ENCODE measurements at regions not wholly inside any gene's neighbourhood (a gene's known extent, or its start where the extent isn't known, plus 50 kb on each side); places are given as distances from the start of the nearest gene placed in this dataset.
"Not testable (repeated sequence)": the region's sequence is repeated elsewhere in the genome, so short reads cannot be mapped to it uniquely, and the experiment has no call there.

DNA sequence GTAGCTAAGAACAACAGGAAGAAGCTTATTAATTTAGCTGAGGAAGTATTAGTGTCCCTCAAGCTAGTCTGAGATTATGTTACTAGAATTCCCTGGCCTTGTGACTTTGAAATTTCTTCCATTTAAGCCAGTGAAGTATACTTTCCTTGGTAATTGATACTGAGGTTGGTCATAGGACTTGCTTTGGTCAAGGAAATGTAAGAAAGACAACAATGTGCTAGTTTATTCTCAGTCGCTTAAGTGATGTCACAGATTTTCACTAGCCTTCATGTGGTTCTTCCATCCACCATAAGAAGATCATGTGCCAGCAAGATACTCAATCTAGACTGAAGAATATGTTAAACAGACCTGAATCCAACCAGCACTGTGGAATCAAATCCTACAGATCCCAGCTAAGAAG, 1140.1 kb downstream of the TECRL start:
- no peak for DNase-seq (ENCODE audit: low spot score)

DNA sequence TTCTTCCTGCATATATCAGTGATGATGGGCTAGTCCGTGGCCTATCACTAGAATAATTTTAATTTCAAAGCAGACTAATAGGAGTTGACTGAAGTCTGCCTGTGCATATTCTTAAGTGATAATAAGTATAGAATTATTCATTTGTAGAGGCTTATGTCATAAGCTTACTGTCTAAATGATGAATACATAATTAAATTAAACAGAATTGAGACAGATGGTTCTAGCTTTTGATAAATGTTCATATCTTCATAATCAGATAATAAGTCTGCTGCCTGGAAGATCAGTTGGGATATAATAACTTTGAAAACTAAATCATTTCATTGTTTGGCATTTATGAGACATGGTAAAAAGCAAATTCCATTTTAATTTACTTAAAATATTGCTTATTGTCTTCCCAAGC, 1175.6 kb downstream of the TECRL start:
- DNase-seq (ENCODE audit: low spot score) = no peak

DNA sequence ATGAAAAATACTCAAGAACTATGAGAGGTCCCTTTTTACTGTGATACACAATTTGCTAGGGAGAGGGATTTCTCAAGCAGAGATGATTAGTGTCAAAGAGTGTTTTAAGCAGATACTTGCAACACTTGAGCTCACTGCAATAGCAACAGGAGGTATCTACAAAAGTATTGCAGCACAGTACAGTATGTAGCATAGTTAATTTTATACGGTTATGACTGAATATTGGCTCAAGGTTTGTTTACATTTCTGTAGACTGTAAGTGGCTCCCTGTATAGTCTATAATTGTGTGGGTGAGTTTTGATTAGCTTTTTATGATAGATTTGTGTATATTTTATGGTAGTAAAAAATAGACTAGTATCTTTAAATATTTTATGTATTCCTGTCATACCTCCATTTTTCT, 1177.2 kb downstream of the TECRL start:
- no peak for DNase-seq (ENCODE audit: low spot score)

DNA sequence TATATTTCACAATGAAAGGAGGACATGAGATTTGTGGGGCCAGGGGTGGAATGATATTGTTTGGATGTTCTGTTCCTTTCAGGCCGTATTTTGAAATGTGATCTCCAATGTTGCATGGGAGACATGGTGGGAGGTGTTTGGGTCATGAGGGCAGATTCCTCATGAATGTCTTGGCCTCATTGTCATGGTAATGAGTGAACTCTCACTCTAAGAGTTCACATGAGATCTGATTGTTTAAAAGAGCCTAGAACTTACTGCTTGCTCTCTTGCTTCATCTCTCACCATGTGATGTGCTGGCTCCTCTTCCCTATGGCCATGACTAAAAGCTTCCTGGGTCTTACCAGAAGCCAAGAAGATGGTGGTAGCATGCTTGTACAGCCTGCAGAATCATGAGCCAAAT, 1183.0 kb downstream of the TECRL start:
- no peak for DNase-seq (ENCODE audit: low spot score)

DNA sequence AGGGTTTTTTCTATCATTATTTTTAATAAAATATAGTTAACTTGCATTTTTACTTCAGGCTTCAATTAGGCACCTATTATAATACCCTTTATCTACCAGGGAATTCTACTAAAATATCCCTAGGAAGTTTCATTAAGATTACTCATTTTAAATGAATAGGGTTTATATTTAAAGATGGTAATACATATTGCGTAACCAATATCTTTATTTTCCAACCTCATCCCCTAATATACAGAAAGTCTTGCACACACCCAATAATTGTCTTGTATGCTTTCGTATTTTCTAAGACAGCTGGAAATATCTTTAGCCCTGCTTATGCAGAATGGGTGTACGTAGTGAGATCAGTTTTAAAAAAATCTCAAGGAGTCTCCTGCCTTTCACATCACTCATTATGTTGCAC, 1186.8 kb downstream of the TECRL start:
- DNase-seq (ENCODE audit: low spot score) = no peak

DNA sequence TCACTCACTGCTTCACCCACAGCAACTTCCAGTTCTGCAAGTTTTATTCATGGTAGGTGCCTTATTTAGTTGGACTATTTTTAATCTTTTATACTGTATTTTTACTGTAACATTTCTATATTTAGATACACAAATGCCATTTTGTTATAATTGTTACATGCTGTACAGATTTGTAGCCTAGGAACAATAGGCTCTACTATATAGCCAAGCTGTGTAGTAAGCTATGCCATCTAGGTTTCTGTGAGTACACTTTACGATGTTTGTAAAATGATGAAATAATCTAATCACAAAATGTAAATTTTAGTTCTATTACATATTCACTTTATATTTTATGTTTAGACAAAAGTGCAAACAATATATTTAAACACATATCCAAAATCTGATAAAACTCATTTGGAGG, 1187.8 kb downstream of the TECRL start:
- no peak for DNase-seq (ENCODE audit: low spot score)

DNA sequence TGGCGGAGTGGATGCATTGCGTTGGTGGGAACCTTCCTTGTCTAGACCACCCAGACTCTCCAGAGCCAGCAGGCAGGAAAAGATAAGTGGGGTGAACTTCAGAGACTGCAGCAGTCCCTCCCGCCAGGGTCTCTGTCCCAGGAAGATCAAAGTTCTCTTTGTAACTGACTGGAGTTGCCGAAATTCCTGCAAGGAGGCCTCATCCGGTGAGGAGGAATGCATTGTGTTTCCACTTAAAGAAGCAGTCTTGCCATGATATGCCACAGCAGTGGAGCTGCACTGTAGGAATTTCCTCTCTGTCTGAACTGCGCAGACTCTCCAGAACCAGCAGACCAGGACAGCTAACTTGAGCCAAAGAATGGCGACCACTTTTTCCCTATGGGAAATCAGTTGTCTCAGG, 1190.4 kb downstream of the TECRL start:
- DNase-seq (ENCODE audit: low spot score) = no peak

DNA sequence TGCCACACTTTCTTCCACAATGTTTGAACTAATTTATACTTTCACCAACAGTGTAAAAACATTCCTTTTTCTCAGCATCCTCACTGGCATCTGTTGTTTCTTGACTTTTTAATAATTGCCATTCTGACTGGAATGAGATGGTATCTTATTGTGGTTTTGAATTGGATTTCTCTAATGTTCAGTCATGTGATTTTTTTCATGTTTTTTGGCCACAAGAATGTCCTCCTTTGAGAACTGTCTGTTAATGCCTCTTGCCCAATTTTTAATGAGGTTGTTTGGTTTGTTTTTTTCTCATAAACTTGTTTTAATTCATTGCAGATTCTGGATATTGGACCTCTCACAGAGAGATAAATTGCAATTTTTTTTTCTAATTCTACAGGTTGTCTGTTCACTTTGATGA, 1195.2 kb downstream of the TECRL start:
- DNase-seq (ENCODE audit: low spot score) = no peak

DNA sequence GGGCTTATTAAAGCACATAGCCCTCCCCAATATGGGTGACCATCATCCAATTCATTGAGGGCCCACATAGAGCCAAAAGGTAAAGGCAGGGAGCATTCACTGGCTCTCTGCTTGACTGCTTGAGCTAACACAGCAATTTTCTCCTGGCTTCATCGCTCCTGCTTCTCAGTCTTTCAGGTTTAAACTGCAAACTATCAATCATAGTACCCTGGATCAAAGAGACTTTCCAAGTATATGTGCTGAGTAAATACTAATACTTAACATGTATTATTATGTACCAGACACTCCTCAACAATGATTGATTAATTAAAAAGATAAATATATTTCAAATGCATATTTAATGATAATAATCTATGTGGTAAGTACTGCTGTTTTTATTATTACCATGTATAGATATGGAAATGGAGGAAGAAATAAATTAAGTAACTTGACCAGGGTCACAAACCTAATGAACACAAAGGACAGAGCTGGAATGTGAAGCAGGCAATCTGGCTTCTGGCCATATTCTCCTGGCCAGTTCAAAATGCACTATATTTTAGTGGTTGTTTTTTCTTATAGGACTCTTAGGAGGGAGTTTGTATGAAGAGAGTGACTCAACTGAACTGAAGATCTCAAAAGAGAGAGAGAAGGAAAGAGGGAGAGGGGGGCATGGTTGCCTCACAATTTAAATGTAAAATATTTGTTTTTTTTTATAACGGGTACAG, 1197.3 kb downstream of the TECRL start:
- DNase-seq (ENCODE audit: low spot score) = no peak

DNA sequence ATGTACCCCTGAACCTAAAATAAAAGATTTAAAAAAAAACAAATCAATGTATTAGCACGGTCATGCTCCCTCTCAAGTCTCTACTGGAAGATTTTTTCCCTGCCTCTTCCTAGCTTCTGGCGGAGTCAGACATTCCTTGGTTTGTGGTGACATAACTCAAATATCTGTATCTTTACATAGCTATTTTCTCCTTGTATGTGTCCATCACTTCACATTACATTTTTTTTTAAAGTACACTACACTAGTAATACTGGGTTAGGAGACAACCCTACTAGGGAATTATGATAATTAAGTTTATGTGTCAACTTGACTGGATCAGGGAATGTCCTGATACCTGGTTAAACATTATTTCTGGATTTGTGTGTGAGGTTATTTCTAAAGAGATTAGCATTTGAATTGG, 1197.9 kb downstream of the TECRL start:
- DNase-seq (ENCODE audit: low spot score) = no peak

DNA sequence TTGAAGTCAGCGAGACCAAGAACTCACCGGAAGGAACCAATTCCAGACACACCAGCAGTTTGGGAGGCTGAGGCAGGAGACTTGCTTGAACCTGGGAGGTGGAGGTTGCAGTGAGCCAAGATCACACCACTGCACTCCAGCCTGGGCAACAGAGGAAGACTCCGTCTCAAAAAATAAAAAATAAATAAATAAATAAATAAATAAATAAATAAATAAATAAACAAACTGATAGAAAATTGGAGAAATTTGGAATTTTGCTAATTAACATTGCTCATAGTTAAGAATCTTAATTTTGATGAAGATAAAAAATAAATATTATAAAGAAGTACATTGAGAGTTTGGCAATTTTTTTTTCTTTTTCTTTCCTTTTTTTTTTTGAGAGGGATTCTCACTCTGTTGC, 1216.2 kb downstream of the TECRL start:
- DNase-seq (ENCODE audit: low spot score) = not testable (repeated sequence)

DNA sequence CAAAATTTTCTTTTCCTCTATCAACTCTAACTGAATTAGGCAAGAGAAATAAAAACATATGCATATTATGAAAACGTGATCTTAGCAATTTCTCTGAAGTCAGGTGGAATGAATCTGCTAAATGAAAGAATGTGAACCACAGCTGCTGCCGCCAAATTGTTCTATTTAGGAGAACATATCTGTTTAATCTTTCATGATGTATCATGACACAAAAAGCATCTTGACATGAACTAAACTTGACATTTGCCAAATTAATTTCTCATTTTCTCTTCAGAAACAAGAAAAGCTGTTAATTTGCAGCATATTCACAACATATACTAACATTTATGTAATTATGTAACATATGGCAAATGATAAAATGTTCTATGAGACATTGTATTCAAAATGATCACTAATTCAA, 1237.9 kb downstream of the TECRL start:
- DNase-seq (ENCODE audit: low spot score) = no peak

DNA sequence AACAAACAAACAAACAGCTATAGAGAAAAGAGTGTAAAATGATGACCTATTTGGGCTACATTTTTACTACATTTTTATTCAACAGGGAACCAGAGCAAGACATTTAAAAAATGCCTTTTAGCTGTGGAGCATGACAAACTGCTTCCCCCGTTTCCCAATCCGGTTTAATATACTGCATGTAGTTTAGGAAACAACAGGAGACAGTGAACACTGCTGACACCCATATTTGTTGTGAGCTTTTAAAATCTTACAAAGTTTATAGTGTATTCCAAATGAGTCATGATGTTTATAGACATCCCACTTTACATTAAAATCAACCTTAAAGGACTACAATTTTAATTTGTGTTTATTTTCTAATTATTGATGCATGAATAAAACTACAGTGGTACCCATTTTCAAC, 1238.3 kb downstream of the TECRL start:
- no peak for DNase-seq (ENCODE audit: low spot score)

DNA sequence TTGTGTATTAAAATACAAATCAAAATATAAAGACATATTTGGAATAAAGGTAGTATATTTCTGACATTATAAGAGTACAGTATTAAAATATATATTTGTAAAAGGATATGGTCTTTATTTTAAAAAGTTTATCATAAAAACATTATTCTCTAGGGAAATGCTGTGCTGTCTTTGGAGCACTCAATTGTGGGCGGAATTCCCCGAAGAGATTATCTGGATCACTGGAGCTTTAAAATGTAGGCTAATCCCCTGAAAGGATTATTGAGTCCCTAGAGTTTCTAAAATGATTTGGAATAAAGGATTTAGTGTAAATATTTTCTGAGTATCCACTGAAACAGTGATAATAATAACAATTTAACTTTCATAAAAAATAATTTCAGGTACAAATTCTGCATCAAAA, 1239.4 kb downstream of the TECRL start:
- DNase-seq (ENCODE audit: low spot score) = no peak

DNA sequence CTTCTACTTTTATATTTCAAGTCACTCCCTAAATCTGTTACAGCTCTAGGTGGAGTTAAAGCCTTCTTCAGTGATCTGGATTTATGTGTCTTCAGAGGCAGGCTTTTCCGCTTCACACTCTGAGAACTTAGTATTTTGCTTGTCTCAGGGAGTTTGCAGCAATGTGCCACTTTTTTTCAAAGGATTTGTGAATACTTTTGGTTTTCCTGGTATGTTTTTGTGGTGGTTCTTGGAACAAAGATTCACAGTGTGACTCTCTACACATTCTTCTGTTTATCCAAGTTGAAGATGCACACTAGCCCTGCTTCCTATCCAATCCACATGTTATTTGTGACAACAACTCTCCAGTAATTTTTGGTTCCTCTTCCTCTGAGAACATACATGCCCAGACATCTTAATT, 1253.7 kb downstream of the TECRL start:
- no peak for DNase-seq (ENCODE audit: low spot score)

DNA sequence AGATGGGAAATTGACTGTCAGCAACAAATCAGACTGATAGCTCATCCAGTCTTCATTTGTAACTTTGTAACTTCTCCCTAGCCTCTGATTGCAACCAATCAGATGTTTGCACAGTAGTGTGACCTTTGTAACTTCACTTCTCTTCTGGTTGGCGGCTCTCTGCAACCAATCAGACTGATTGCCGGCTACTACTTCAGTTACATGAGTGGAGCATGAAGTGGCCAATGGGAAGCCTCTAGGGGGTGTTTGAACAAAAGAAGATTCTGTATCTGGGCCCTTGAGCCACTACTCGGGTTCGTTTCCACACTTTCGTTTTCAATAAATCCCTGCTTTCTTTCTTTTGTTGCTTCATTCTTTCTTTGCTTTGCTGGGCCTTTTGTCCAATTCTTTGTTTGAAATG, 1285.8 kb downstream of the TECRL start:
- no peak for DNase-seq (ENCODE audit: low spot score)

DNA sequence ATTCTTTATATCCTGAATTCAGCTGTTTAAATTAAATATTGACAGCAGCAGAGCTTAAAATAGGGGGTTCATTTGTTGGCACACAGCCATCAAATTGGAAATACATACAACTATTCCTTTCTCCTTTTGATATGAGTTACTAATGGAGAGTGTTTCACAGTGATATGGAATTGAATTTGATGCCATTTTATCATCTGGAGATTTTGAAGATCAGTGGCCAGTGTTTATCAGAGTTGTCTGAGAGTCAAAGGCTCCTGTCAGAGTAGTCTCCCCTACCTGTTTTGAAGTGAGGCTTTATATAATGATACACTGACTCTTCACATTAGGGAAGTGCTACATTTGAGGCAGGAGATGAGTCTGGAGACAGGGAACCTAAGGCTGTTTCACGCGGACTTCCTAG, 1286.3 kb downstream of the TECRL start:
- no peak for DNase-seq (ENCODE audit: low spot score)

DNA sequence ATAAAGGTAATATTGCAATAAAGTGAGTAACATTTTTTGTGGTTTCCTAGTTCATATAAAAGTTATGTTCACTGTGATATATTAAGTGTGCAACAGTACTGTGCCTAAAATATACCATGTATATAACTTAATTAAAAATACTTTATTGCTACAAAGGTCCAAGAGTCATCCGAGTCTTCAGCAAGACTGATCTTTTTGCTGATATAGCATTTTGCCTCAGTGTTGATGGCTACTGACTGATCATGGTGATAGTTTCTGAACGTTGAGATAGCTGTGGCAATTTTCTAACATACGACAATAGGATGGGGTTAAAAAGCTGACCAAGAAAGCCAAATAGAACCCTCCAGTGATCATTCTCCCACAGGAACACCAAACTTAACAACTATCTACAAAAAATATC, 1302.7 kb downstream of the TECRL start:
- DNase-seq (ENCODE audit: low spot score) = no peak

DNA sequence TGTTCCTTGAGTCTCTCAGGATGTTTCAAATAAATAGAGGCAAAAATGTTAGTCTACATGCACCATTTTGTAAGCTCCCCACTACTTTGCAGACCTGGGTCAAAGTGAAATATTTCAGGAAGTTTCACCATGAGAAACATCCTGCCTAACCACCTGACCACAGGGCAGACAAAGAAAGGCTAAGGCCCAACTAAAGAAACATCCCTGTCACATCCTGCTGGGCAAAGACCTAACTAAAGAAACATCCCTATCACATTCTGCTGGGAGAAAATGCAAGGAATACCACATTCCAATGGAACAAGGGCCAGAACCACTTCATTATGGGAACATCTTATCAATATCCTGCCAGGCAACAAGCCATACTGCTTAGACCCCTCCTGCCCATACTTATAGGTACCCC, 1303.4 kb downstream of the TECRL start:
- no peak for DNase-seq (ENCODE audit: low spot score)

DNA sequence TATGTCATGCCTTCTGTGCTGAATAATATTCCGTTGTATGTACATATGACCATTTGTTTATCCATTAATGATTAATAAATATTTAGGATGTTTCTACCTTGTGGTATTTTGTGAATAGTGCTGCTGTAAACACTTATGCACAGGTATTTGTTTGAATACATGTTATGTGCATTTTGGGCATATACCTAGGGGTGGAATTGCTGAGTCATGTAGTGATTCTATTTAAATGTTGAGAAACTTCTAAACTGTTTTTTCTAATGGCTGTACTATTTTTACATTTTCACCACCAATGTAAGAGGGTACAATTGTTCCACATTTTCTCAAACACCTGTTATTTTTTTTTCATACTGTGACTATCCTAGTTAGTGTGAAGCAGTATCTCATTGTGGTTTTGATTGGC, 1318.6 kb downstream of the TECRL start:
- no peak for DNase-seq (ENCODE audit: low spot score)

DNA sequence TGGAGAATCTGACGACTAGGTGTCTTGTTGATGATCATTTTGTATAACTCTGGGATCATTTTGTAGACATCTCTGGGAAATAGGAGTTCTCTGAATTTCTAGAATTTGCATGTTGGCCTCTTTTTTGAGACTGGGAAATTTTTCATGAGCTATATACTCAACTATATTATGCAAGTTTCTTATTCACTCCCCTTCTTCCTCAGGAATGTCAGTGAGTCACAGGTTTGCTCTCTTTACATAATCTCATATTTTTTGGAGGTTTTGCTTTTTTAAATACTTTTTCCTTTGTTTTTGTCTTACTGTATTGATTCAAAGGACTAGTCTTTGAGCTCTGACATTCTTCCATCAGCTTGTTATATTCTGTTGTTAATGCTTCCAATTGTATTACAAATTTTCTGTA, 1324.2 kb downstream of the TECRL start:
- no peak for DNase-seq (ENCODE audit: low spot score)

DNA sequence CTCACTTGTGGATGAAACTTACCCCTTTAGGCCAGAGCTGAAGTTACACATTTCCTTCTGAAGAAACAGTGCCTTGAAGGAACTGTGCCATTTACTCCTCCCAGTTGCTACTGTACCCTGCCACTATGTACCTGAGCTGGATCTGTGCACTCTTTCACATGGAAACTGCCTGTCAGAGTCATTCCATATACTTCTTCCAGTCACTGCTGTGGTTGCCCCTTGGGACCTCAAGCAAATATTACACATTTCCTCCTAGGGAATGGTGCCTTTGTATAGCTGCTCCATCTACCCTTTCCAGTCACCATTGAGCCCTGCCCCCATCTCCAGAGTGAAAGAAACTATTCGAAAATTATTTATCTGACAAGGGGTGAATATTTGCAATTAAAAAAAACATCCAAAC, 1328.3 kb downstream of the TECRL start:
- no peak for DNase-seq (ENCODE audit: low spot score)

DNA sequence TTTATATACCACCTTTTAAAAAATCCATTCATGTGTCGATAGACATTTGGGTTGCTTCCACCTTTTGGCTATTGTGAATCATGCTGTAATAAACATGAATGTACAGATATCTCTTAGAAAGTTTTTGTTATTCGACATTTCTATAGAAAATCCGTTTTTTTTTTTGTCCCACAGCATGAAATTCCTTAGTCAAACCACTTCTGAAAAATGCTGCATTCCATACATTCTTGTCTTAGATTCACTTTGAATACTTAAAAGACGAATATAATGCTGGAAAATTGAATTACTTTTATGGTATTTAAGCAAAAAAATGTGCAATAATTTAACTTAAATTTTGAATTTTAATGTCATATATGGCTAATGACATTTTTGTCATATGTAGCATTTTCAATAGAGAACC, 1345.5 kb downstream of the TECRL start:
- no peak for DNase-seq (ENCODE audit: low spot score)

DNA sequence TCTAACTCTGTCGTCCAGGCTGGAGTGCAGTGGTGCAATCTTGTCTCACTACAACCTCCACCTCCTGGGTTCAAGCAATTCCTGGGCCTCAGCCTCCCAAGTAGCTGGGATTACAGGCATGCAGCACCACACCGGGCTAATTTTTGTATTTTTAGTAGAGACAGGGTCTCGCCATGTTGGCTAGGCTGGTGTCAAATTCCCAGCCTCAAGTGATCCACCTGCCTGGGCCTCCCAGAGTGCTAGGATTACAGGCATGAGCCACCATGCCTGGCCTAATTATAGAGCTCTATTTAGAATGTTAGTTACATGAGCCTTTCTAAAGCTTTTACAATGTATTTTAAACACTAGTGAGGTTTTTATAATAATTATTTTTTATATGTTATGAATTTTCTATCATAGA, 1346.4 kb downstream of the TECRL start:
- DNase-seq (ENCODE audit: low spot score) = not testable (repeated sequence)

DNA sequence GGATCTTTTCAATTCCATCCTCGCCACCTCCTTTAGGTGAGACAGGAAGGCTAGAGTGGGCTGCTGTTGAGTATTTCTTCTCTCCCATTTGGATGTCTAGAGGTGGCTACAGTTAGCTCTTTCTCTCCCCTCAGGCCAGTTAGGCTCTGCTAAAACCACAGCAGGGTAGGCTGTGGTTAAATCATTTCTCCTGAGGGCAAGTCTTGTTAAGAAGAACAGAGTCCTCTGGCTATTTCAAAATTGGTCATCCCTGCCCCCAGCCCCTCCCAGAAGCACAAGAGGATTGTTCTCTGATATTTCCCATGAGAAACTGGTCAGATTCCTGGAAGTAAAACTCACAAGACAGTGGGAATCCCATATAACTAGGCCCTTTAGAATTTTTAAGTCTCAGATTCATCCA, 1359.5 kb downstream of the TECRL start:
- no peak for DNase-seq (ENCODE audit: low spot score)
